ENCODE measurements at regions not wholly inside any gene's neighbourhood (a gene's known extent, or its start where the extent isn't known, plus 50 kb on each side); places are given as distances from the start of the nearest gene placed in this dataset.

DNA sequence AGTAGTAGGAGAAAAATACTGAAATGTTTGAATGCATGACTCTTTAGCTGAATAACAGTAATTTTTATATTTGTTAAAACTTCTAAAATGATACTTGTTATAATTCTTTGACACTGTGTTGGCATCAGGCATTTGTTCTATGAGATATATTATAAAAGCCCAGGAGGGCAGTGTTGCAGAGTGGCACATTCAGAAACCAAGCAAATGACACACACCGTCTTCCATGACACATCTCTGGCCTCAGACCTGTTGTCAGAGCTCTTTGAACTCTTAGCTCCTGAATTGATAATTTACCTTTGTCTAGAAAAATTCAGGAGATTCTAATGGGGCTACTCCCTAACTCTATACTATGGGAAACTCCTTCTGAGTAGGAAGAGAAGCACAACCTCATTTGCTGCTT, 62.4 kb upstream of the MDFIC start:
- H3K4me1 ChIP-seq: no peaks in the 10 kb centered on the region
- DNase-seq: no peak
- WGBS, 5 donors: 88 to 100% (median 96%) methylated on average over 1 of the region's 1 CpG
- H3K4me3 ChIP-seq: no peak overlapping the region
- H3K27me3 ChIP-seq (replicated peaks in 1 of 7): no peaks in the 10 kb centered on the region
- TF ChIP-seq POLR2A (IDR thresholded peaks at IDR 0.05): no peak
- TF ChIP-seq, protein P1, sequence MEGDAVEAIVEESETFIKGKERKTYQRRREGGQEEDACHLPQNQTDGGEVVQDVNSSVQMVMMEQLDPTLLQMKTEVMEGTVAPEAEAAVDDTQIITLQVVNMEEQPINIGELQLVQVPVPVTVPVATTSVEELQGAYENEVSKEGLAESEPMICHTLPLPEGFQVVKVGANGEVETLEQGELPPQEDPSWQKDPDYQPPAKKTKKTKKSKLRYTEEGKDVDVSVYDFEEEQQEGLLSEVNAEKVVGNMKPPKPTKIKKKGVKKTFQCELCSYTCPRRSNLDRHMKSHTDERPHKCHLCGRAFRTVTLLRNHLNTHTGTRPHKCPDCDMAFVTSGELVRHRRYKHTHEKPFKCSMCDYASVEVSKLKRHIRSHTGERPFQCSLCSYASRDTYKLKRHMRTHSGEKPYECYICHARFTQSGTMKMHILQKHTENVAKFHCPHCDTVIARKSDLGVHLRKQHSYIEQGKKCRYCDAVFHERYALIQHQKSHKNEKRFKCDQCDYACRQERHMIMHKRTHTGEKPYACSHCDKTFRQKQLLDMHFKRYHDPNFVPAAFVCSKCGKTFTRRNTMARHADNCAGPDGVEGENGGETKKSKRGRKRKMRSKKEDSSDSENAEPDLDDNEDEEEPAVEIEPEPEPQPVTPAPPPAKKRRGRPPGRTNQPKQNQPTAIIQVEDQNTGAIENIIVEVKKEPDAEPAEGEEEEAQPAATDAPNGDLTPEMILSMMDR (IDR thresholded peaks at IDR 0.05 in 8 of 11, conservative IDR thresholded peaks at IDR 0.05 in 3 of 11): no peak
- no peak for TF ChIP-seq POLR2AphosphoS5 (IDR thresholded peaks at IDR 0.05)
- H3K36me3 ChIP-seq: no peaks in the 10 kb centered on the region
- no peaks in the 10 kb centered on the region for H3K9me3 ChIP-seq
- intact Hi-C loops (cut with DNase I; ENCODE audit: low total_unique reads): no loop called here
- H3K27ac ChIP-seq: no peak overlapping the region

DNA sequence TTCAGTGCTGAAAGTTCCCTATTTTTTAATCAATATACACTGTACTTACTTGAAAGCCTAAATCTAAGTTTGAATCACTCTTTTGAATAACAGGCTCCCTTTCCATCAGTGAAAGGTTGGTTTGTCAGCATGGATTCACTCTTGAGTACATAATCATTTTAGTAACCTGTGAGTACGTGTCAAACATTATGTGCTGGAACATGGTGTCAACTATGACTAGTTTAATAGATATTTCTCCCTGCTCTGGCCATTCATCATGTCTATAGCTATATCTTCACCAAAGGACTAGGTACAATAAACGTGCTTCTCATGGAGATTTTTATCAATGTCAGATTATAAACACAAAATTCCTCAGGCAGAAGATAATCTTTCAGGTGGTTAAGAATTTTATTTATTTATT, 61.7 kb upstream of the MDFIC start:
- H3K27ac ChIP-seq: no peak overlapping the region
- no peaks in the 10 kb centered on the region for H3K9me3 ChIP-seq
- no peaks in the 10 kb centered on the region for H3K36me3 ChIP-seq
- DNase-seq: no peak
- H3K4me3 ChIP-seq: no peak overlapping the region
- no peaks in the 10 kb centered on the region for H3K4me1 ChIP-seq
- TF ChIP-seq, protein P1 (IDR thresholded peaks at IDR 0.05 in 8 of 11, conservative IDR thresholded peaks at IDR 0.05 in 3 of 11): no peak
- TF ChIP-seq POLR2AphosphoS5 (IDR thresholded peaks at IDR 0.05): no peak
- TF ChIP-seq POLR2A (IDR thresholded peaks at IDR 0.05): no peak
- no peaks in the 10 kb centered on the region for H3K27me3 ChIP-seq (replicated peaks in 1 of 7)
- WGBS, 5 donors: 80 to 88% (median 84%) methylated on average over 2 of the region's 2 CpGs
- intact Hi-C loops (cut with DNase I; ENCODE audit: low total_unique reads): loop anchor here (10.0 kb wide), 1 partner anchor 355 kb away; no protein-coding TSS in a partner anchor

DNA sequence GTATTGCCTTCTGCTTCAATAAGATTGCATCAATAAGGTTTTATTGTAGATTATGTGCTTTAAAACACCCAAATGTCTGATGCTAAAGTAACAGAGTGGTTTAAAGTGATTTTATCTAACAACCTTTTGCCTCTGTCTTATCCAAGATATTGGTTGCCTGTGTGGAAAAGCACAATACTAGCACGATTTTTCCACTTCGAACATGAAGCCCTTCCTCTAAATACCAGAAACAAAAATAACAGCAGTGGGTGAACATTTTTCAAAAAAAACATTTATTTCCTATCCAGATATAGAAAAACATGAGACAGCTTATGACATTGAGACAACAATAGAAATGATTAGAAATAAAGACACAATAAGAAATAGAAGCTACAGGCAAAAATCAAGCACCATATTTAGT, 59.5 kb upstream of the MDFIC start:
- Histone ChIP-seq H3K27me3 (replicated peaks in 1 of 7) (no peaks in the 10 kb centered on the region), H3K36me3 (no peaks in the 10 kb centered on the region), H3K9me3 (no peaks in the 10 kb centered on the region), H3K4me1 (no peaks in the 10 kb centered on the region), H3K27ac (no peak overlapping the region), H3K4me3 (no peak overlapping the region)
- DNase-seq: no peak
- intact Hi-C loops (cut with DNase I; ENCODE audit: low total_unique reads): loop anchor here (10.0 kb wide), 1 partner anchor 352 kb away; no protein-coding TSS in a partner anchor
- TF ChIP-seq POLR2AphosphoS5 (IDR thresholded peaks at IDR 0.05): no peak
- TF ChIP-seq, protein P1 (IDR thresholded peaks at IDR 0.05 in 8 of 11, conservative IDR thresholded peaks at IDR 0.05 in 3 of 11): no peak
- no peak for TF ChIP-seq POLR2A (IDR thresholded peaks at IDR 0.05)
- 66 to 81% (median 73%) methylated on average over 2 of the region's 2 CpGs for WGBS, 5 donors

DNA sequence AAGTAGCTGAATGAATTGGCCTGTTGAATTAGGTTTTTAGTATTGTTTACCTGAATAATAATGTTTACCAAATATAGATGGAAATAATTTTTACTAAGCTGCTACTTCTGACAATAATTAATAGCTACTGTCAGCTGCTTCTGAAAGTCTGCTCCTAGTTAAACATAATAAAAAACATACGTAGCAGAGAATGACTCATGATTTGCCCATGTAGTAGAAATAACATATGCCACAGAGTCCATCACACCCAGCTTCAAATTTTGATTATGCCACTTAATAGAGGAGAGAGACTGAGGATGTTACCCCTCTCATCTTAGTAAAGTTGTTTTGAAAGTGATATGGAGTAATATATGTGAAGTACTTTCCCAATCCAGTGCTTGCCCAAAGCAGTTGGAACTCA, 57.6 kb upstream of the MDFIC start:
- Histone ChIP-seq H3K4me1 (no peaks in the 10 kb centered on the region), H3K4me3 (no peak overlapping the region), H3K9me3 (no peaks in the 10 kb centered on the region), H3K36me3 (no peaks in the 10 kb centered on the region), H3K27me3 (replicated peaks in 1 of 7) (no peaks in the 10 kb centered on the region), H3K27ac (no peak overlapping the region)
- intact Hi-C loops (cut with DNase I; ENCODE audit: low total_unique reads): loop anchor here (10.0 kb wide), 1 partner anchor 351 kb away; no protein-coding TSS in a partner anchor
- 74 to 90% (median 85%) methylated on average over 1 of the region's 1 CpG for WGBS, 5 donors
- no peak for DNase-seq
- TF ChIP-seq POLR2AphosphoS5 (IDR thresholded peaks at IDR 0.05) (no peak), POLR2A (IDR thresholded peaks at IDR 0.05) (no peak)
- TF ChIP-seq, protein P1 (IDR thresholded peaks at IDR 0.05 in 8 of 11, conservative IDR thresholded peaks at IDR 0.05 in 3 of 11): no peak

Data from spleen (tissue), 11 donors.